ENCODE measurements at regions not wholly inside any gene's neighbourhood (a gene's known extent, or its start where the extent isn't known, plus 50 kb on each side); places are given as distances from the start of the nearest gene placed in this dataset.

DNA sequence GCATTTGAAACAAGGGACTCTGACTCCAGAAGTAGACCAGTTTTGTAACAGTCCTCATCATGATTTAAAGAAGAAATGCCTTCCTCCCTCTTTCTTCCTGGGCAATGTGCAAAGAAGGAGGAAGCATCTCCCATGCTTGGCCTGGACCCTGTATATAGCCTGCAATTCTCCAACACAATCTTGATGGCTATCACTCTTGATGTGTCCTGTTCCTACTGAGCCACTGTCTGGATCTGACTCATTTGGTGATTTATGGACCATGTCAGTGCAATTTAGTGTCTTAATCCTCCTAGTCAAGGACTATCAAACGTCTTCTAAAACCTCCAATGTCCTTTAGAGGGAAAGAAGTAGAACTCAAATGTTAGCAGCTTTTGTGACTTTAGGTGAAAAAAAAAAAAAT is 697.3 kb downstream of the TLR4 start:
- WGBS, 2 donors, result 29 to 30% methylated on average over 1 of the region's 1 CpG
- H3K27ac ChIP-seq, result no peak overlapping the region
- no peaks in the 10 kb centered on the region for H3K27me3 ChIP-seq
- DNase-seq, result no peak
- no peak for TF ChIP-seq POLR2A (IDR thresholded peaks at IDR 0.05)
- TF ChIP-seq, protein P1, sequence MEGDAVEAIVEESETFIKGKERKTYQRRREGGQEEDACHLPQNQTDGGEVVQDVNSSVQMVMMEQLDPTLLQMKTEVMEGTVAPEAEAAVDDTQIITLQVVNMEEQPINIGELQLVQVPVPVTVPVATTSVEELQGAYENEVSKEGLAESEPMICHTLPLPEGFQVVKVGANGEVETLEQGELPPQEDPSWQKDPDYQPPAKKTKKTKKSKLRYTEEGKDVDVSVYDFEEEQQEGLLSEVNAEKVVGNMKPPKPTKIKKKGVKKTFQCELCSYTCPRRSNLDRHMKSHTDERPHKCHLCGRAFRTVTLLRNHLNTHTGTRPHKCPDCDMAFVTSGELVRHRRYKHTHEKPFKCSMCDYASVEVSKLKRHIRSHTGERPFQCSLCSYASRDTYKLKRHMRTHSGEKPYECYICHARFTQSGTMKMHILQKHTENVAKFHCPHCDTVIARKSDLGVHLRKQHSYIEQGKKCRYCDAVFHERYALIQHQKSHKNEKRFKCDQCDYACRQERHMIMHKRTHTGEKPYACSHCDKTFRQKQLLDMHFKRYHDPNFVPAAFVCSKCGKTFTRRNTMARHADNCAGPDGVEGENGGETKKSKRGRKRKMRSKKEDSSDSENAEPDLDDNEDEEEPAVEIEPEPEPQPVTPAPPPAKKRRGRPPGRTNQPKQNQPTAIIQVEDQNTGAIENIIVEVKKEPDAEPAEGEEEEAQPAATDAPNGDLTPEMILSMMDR (IDR thresholded peaks at IDR 0.05), result no peak
- no peak for TF ChIP-seq POLR2AphosphoS5 (IDR thresholded peaks at IDR 0.05)
- no peak for TF ChIP-seq EP300 (IDR thresholded peaks at IDR 0.05)
- no peaks in the 10 kb centered on the region for H3K4me1 ChIP-seq
- H3K36me3 ChIP-seq, result no peaks in the 10 kb centered on the region
- H3K9me3 ChIP-seq, result no peaks in the 10 kb centered on the region
- H3K4me3 ChIP-seq, result no peak overlapping the region
- ATAC-seq (ENCODE audit: low FRiP score in 2 of 2), result no peak

DNA sequence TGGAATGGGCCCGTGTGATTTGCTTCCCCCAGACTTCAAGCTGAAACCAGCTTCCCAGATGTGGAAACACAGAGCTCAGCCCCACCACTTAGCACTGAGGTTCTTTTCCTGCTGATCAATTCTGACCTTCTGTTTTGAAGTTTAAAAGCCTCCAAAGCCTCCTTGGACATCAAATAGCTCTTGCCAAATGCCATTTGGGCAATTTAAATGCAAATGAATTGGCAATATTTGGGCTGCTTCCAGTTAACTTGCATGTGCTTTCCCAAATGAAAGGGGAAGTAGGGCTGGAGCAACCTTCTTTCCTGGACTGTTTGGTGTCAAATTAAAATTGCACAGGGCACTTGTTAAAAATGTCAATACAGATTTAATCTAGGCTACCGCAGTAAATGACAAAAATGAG is 710.5 kb downstream of the TLR4 start:
- no peaks in the 10 kb centered on the region for H3K9me3 ChIP-seq
- H3K4me3 ChIP-seq, result no peak overlapping the region
- no peaks in the 10 kb centered on the region for H3K4me1 ChIP-seq
- H3K27ac ChIP-seq, result no peak overlapping the region
- no peak for ATAC-seq (ENCODE audit: low FRiP score in 2 of 2)
- H3K27me3 ChIP-seq, result no peaks in the 10 kb centered on the region
- H3K36me3 ChIP-seq, result no peaks in the 10 kb centered on the region
- TF ChIP-seq POLR2A (IDR thresholded peaks at IDR 0.05) (no peak), POLR2AphosphoS5 (IDR thresholded peaks at IDR 0.05) (no peak), EP300 (IDR thresholded peaks at IDR 0.05) (no peak)
- TF ChIP-seq, protein P1 (IDR thresholded peaks at IDR 0.05), result no peak
- 48 to 60% methylated on average over 2 of the region's 2 CpGs for WGBS, 2 donors
- no peak for DNase-seq

DNA sequence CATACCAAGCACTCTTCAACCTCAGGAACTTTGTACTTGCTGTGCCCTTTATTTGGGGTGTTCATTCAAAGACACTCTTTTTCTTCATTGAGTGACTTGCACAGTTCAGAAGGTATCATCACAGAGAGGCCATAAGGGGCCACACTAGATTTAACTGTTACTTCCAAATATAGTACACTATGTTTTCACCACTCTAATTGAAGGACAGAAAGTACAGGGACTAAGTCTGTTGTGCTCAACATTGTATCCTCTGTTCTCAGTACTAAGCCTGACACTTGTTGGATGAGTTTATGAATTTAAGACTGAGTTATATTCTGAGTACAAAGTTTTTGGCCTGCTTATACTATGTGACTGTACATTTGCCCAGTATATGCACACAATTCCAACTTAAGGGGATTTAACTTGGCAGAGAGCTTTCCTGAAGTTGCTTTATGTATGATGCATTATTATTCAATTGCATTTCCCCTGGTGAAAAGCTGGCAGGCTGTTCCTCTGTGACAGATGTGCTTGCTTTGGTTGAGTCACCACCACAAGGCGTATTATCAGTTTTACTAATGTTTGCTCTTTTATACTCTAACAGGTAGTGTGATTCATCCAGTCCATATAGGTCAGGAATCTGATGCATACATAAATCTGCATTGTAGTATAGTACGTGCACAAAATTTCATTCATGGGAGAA is 714.8 kb downstream of the TLR4 start:
- no peaks in the 10 kb centered on the region for H3K9me3 ChIP-seq
- H3K4me3 ChIP-seq, result no peak overlapping the region
- ATAC-seq (ENCODE audit: low FRiP score in 2 of 2) (no peak), DNase-seq (no peak)
- no peak overlapping the region for H3K27ac ChIP-seq
- WGBS, 2 donors, result 79 to 80% methylated on average over 2 of the region's 2 CpGs
- no peak for TF ChIP-seq EP300 (IDR thresholded peaks at IDR 0.05)
- no peak for TF ChIP-seq POLR2AphosphoS5 (IDR thresholded peaks at IDR 0.05)
- TF ChIP-seq POLR2A (IDR thresholded peaks at IDR 0.05), result no peak
- TF ChIP-seq, protein P1 (IDR thresholded peaks at IDR 0.05), result no peak
- H3K4me1 ChIP-seq, result no peaks in the 10 kb centered on the region
- H3K27me3 ChIP-seq, result no peaks in the 10 kb centered on the region
- no peaks in the 10 kb centered on the region for H3K36me3 ChIP-seq

DNA sequence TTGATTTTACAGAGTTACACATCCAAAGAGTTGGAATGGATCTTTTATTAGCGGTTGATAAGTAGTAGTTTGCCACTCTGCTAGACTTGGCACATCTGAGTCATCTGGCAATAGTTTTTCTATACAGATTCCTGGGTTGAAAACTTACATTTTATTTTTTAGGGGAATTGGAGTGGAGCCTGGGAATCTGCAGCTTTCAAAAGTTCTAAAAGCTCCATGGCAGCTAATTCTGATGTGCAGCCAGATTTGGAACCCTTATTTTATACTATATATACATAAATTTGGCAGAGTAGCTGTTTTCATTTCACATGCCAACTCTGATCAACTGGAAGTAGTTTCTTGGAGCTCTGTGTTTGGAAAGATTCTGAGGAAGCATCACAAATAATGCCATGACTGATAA is 715.5 kb downstream of the TLR4 start:
- H3K4me3 ChIP-seq, result no peak overlapping the region
- TF ChIP-seq POLR2AphosphoS5 (IDR thresholded peaks at IDR 0.05), result no peak
- TF ChIP-seq POLR2A (IDR thresholded peaks at IDR 0.05), result no peak
- TF ChIP-seq, protein P1 (IDR thresholded peaks at IDR 0.05), result no peak
- TF ChIP-seq EP300 (IDR thresholded peaks at IDR 0.05), result no peak
- WGBS, 2 donors, result 73 to 86% methylated on average over 1 of the region's 1 CpG

DNA sequence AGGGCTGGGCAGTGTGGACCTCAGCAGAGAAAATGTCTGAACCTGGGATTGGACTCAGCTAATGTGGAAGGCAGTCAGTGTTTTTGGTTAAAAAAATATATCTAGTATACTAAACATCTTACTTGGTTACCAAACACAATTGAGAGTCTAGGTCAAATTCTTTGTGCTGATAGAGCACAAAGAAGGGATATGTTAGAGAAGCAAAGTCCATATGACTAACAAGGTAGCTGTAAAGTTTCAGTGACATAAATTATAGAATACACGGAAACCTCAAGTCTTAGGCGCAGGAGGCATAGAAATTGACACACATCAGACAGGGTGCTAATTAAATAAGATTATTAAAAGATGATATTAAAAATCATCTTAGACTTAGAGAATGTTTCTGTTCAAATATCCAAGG is 718.3 kb downstream of the TLR4 start:
- Histone ChIP-seq H3K27me3 (no peaks in the 10 kb centered on the region), H3K27ac (no peak overlapping the region), H3K36me3 (no peaks in the 10 kb centered on the region), H3K9me3 (no peaks in the 10 kb centered on the region), H3K4me1 (no peaks in the 10 kb centered on the region), H3K4me3 (no peak overlapping the region)
- ATAC-seq (ENCODE audit: low FRiP score in 2 of 2), result no peak
- TF ChIP-seq POLR2AphosphoS5 (IDR thresholded peaks at IDR 0.05) (no peak), EP300 (IDR thresholded peaks at IDR 0.05) (no peak), POLR2A (IDR thresholded peaks at IDR 0.05) (no peak)
- TF ChIP-seq, protein P1 (IDR thresholded peaks at IDR 0.05), result no peak
- no peak for DNase-seq
- 88 to 97% methylated on average over 2 of the region's 2 CpGs for WGBS, 2 donors

More for the DNA sequence above, 715.5 kb downstream of the TLR4 start:
- Histone ChIP-seq H3K9me3 (no peaks in the 10 kb centered on the region), H3K27me3 (no peaks in the 10 kb centered on the region), H3K27ac (no peak overlapping the region), H3K36me3 (no peaks in the 10 kb centered on the region), H3K4me1 (no peaks in the 10 kb centered on the region)
- DNase-seq (no peak), ATAC-seq (ENCODE audit: low FRiP score in 2 of 2) (no peak)

Data from upper lobe of left lung (tissue), 6 donors.